Activated gamma-delta T cell treated with Interleukin-2 at 50 U/mL for 16 hours (primary cell): ENCODE measurements at regions not wholly inside any gene's neighbourhood (a gene's known extent, or its start where the extent isn't known, plus 50 kb on each side); places are given as distances from the start of the nearest gene placed in this dataset.
"Not testable (repeated sequence)": the region's sequence is repeated elsewhere in the genome, so short reads cannot be mapped to it uniquely, and the experiment has no call there.

ENCODE experiments used
- DNase-seq: peaks from one replicate; pipeline ENCODE4 v3.0.0-alpha.2; 2020

DNA sequence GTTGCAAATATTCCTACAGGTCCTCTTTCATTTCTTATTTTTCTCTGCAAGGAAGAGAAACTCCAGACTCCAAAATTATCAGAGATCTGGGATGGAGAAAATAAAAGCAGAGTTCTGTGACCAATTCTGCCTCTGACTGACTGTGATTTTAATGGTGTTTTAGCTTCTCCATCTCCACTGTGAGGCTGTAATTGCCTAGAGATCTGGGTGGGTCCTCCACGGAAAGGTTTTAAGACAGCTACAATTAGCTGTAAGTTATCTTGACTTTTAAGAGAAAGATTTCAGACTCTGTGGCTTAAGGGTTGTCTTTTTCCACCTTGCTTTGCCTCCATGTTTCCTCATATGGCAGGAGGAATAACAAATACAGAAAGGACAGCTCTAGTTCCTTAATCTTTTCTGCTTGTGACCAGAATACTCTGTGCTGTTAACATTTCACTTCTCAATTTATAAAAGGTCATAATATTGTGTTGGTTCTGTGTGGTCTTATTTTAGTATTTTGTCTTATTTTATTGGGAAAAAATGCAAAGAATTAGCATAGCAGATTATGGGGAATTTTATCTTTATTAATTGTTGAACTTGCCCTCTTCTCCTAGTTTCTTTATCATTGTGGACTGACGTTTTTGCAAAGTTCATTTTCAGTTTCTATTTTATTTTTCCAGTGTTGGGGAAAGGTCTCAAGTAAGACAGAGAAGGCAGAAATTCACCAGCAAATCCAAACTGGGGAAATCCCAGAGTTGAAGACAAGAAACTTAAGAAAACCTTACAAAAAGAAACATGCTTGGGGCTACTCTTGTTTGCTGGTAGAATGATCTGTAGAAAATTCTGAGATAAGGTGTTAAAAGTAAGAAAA is 157.9 kb downstream of the RAP2B start:
- no peak for DNase-seq

DNA sequence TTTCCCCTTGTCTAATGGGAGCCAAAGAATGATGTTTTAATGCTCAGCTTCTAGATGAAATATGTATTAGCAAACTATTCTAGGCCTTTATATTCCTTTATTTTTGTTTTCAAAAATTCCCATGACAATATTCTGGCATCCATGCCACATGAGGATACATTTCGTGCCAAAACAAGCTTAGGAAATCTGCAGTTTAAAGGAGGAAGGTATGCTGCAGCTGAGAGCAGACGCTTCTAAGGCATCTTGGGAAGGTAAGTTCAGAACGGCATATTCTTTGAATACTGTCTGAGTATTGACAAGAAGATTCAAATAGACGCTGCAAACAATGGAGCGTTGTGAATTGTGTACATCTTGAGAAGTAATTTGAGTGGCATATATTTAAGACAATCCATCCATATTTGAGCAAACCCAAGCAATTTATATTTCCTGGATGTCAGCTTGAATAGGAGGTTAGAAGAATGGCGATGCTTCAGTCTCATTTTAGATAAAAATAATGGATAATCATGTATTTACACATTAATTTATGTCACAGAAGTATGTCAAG is 158.6 kb downstream of the RAP2B start:
- DNase-seq = no peak

DNA sequence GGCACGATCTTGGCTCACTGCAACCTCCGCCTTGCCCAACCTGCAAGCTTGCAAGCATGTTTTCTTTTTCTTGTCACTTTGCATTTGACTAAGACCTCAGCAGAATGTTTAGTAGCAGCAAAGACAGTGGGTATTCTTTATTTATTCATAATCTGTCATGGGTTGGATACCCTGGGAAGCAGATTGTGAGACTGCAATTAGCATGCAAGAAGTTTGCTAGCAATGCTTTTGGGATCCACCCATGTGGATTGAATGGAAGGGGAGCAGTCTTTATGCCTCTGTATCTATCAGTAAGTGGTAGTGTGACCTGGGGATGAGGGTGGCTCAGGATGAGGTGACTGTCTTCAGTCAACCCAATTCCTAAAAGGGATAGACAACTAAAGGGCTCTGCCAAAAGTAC is 166.7 kb downstream of the RAP2B start:
- DNase-seq = no peak

DNA sequence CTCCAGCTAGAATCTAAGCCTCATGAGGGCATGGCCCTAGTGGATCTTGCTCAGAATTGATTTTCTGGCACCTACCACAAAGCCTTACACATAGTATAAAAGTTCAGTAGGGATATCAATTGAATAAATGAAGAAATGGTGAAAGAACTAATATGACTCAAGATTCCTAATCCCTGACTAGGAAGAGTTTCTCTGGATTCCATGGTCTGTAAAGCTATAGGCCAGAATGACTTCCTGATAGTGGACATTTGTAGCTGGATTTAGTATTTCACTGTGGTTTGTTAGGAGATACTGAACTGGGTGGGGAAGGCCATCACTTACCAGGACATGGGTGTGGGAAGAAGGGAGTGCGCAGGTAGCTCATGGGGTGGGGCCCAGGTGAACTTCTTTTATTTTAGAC is 168.9 kb downstream of the RAP2B start:
- DNase-seq = no peak

DNA sequence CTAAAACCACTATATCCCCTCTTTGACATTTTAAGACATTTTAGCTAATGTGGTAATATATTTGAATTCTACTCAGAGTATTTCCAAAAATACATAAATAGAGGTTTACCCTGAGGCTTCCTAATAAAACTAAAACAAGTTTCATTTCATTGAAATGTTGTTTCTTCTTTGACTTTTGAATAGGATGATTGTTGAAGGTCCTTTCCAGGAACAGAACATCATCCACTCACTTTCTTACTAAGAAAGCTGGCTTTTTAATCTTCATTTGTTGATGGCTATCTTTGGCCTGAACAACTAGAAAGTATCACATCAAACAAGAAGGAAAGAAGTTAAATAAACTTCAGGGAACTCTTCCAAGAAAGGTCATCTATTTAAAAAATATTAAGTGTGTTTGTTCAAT is 169.7 kb downstream of the RAP2B start:
- DNase-seq = no peak

DNA sequence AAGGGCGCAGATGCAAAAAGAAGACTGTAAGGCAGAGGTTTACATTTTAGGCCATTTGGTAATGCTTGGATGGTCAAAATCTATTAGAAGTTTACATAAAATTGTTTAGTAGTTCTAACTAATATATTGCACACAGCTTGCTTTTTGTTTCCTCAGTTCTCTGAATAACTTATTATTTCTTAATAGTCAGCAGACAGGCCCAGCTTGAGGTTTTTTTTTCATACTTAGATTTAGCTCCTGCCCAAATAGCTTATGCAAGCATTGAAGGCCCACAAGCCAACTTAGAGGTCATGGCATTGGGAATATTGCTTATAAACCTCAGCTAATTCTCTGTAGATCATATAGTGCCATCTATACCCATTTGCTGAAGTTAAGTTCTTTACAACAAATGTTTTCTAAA is 172.5 kb downstream of the RAP2B start:
- no peak for DNase-seq

DNA sequence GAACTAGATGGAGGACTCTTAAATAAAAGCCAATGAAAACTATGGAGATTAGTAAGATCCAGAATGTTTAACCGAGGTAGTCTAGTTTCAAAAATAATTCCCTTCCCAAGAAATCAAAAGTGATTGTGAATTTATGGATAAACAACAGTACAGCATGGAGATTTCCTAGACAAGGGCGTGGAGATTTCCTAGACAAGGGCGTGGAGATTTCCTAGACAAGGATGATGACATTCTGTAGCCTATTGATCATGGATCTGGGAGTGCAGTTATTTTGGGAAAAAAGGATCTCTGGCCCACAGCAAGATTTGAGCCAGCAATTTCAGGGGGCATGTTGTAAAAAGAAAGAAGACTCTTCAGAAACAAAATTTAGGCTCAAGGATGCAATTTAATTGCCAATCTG is 175.3 kb downstream of the RAP2B start:
- DNase-seq = no peak

DNA sequence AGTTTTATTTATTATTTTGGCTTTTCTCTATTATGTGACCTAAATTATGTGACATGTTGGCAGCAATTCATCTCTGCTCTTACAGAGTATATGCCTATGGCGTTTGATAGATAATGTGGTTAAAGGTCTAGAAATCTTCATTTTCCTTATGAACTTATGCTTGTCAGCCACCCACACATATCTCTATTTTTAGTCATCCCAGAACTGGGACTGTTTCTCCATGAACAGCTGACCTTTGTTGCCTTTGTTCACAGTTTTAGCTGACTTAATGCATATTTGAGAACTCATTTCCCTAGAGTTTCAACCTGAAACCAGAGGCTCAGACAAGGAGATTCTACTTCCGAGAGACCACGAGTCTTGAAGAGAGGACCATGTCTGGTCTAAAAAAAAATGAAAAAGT is 176.5 kb downstream of the RAP2B start:
- no peak for DNase-seq

DNA sequence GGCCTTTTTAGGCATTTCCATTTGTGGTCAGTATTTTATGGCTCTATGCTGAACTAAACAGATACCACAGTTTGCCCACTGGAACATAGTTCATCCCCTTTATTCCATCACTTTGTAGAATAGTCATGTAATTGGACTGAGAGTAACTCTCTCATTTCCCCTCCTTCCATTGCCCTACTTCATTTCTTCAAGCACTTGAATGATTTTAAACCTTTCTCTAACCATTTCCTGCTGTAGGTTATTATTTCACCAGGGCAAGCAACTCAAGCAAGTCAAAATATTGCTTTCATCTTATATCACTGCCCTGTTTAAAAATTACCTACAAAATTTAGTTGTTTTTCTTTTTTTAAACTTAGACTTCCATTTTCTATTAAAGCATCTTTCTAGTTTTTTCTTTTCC is 177.0 kb downstream of the RAP2B start:
- DNase-seq = no peak

DNA sequence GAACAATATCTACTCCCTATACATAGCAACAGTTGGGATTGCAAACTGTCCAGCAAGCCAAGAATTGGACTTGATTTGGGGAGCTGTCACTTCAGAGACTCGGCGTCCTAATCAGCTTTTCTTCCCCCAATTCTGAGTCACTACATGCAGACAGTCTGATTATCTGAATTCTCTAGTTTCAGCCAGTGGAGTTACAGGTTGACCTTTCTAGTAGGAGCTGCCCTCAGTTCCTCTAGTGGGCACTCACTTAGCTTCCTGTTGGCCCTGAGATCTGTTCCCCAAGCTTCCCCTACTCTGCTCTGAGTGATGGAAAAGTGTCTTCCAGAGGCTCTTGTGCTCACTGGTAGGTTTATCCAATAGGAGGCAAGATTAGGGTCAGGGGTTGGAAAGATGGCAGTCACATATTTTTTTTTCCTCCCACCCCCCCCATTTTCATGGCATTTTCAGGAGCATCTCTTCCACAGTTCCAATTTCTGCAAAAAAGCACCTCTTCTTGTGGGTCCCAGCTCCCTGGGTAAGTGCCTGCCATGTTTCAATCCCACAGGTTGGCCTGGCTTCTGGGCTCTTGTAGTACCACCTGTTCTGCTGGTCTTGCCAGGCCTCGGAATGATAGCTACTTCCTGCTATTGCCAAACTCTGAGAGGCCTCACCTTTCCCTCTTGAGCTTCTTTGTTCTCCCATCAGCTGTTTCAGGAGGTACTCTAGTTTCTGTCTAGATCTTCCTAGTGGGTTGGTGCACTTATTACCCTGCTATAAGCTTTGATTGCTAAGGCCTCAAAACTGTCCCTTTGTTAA is 182.2 kb downstream of the RAP2B start:
- no peak for DNase-seq

DNA sequence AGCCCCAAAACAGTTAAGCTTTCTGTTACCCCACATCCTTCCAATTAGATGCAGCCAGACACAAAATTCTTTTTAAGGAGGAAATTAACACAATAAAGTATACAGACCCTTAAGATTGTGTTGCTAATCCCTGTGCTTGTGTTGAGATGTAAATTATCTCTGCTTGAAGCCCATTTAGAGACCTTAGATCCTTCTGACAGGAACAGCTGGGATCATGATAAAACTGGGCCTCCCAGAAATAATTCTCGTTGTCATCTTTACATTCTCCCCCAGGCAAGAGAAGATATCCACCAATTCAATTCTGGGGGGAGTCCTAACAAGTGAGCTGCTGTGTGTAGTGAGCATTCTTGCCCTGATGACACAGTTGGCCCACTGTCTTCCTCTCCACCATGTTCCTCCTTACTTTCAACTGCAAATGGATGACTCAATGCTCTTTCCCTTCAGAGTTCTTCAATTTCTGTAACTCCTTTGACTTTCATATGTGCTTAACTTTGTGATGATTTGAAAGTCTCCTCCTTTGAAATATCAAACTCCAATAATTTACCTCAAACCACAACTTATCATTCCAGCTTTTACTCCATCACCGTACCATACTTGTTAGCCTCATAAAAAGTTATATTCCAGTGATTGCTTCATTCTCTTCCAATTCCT is 186.6 kb downstream of the RAP2B start:
- DNase-seq = no peak

DNA sequence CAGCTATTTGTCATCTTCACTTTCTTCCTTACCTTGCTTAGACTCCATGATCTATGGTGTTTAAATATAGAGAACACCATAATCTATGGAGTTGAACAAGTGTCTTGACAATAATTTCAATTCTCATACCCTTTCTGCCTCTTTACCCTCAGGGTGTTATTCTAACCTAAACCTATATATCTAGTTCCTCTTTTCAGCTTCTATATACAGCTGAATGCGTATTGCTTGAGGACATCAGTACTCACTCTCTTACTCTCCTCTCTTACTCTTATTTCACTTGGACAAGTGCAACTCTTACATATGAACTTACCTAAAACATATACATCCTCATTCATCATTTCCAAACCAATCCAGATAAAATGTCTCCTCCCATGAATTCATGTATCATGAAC is 187.1 kb downstream of the RAP2B start:
- DNase-seq = no peak

DNA sequence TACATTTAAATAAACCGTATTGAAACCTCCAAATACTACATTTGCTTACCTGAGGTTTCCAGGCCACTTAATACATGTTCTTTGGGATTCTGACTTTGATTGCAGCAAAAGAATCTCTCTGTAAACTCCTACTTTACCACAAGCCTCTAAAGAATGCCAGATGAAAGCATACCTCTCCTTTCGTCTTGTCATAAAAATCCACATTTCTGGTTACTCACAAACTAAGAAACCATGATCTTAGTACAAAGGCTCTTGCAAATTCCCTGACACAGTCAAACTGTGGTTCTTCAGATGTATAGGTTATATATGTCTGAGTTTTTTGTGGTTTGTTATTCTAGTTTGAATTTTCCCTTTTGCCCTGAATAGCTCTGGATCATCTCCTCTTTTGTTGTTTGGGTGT is 188.4 kb downstream of the RAP2B start:
- DNase-seq = no peak

DNA sequence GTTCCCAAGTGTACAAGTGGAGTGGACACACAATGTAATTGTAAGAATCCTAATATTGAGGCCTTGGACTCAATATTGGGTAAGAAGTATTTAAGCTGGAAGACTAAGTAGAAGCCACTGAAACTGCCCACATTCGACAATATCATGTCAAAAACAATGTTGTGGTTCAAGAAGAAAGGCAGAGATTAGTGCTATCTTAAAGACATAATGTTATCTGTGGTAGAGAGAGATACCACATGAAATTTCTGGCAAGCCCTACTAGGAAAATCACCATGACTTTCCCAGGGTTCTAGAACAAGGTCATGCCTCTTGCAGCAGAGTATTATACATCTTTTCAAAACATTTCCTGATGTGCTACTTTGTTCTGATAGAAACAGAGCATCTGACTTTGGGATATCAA is 192.6 kb downstream of the RAP2B start:
- DNase-seq = no peak

DNA sequence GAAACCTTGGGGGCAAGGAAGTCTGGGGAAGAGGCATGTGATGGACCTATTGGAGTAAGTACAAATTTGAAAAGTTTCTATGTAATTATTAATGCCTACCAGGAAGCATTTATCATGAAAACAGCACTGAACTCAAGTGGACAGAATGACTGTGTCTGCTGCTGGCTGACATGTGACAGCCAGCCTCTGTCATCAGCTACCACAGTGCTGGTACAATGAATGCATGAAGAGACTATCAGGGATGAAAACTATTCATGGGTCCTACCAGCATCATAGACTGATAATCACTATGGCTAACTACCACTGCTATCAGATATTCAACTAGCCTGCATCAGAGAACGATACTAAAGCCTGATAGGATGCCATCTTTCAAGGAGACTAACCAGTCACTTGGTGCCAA is 193.5 kb downstream of the RAP2B start:
- DNase-seq = no peak

DNA sequence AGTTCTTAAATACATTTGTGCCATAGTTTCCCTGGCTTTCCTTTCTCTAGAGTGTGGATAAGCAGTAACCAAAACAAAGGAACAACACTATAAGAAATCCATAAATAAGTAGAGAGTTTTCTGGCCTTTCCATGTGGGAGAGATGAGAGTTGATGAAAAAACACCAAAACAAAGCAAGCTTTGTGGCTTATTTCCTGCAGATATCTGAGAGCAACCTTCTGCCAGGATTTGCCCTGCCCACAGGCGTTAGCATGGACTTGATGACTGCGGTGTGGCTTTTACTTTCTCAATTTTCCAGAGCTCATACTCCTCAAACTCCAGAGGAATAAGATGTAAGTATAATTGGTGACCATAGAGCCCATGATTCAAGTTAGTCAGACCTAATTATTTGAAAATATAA is 194.9 kb downstream of the RAP2B start:
- DNase-seq = no peak

DNA sequence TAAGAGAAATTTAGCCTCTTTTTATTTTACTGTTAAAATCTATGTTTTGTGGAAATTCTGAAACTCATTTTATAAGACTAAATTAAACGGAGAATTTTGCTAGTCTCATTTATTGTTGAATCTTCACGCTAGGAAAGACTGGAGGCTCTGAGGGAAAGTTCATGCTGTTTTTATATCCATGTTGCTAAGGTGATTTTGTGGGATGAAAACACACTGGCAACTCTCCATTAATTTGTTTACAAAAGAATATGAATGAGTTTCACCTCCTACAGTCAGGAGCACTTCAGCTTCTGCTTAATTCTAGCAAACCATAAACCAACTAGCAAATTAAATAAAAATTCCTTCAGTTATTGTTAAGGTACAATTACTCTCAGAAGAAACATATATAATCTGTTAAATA is 195.4 kb downstream of the RAP2B start:
- no peak for DNase-seq

DNA sequence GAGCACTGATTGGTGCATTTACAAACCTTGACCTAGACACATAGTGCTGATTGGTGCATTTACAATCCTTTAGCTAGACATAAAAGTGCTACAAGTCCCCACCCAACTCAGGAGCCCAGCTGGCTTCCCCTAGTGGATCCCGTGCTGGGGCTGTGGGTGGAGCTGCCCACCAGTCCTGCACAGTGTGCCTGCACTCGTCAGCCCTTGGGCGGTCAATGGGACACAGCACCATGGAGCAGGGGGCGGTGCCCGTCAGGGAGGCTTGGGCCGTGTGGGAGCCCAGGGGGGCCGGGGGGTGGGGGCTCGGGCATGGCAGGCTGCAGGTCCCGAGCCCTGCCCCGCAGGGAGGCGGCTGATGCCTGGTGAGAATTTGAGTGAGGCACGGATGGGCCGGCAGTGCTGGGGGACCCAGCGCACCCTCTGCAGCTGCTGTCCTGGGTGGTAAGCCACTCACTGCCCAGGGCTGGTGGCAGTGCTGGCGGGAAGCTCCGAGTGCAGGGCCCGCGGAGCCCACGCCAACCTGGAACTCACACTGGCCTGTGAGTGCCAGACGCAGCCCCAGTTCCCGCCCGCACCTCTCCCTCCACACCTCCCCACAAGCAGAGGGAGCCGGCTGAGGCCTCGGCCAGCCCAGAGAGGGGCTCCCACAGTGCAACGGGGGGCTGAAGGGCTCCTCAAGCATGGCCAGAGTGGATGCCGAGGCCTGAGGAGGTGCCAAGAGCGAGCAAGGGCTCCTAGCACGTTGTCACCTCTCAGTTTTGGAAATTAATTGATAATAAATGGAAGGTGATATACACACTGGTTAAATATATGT is 207.7 kb downstream of the RAP2B start:
- no peak for DNase-seq

DNA sequence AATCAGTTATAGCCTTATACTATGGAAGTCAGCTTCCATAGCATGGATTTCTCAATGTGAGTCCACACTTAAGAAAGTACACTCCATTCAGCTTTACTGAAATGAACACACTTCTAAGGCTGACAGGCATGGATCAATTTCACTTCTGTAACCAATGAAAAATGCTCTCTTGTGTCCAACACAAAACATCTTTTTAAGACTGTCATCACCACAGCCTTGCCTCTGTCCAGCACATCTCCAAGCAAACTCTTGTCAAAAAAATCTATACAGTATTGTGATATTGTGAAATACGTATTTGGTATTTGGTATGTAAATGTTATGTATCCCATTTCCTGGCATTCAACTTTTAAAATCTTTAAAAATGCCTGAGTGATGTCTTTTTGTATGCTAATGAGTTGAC is 208.7 kb downstream of the RAP2B start:
- DNase-seq = no peak

DNA sequence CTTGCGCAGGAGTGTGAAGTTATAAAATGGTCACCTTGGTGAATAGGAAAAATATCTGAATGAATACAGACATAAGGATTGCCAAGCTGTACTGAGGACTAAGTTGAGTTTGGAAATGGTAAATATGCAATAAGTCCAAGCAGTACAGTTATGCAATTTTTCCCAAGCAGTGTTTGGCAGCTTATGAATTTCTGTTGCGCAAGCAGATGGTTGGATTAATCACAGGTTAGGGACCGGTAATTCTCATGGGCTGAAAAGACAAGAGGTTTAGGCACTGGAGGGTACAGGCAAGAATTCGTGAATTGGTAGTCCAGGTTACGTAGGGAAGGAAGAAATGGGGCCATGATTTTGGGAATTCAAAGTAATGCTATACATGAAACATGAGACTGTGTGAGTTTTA is 210.3 kb downstream of the RAP2B start:
- DNase-seq = no peak

DNA sequence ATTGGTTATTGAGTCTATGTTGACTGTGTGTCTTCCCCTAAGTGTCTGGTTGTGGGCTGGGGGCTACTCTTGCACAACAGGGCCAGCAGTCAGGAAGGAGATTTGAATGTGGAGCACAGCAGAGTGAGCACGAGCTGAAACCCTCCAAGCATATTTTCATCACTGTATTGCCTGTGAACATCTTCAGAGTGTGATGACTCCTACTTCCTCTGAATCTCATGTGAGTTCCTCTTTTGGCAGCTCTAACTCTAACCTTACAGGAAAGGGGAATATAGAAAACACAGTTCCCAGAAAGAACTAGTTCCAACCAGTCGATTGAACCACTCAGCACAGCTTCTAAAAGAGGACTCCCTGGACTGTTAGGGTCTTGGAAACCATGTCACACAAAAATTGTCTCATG is 211.6 kb downstream of the RAP2B start:
- no peak for DNase-seq

DNA sequence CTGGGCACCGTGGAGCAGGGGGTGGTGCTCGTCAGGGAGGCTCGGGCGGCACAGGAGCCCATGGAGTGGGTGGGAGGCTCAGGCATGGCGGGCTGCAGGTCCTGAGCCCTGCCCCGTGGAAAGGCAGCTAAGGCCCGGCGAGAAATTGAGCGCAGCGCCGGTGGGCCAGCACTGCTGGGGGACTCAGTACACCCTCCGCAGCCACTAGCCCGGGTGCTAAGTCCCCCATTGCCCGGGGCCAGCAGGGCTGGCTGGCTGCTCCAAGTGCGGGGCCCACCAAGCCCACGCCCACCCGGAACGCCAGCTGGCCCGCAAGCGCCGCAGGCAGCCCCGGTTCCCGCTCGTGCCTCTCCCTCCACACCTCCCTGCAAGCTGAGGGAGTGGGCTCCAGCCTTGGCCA is 216.3 kb downstream of the RAP2B start:
- not testable (repeated sequence) for DNase-seq

DNA sequence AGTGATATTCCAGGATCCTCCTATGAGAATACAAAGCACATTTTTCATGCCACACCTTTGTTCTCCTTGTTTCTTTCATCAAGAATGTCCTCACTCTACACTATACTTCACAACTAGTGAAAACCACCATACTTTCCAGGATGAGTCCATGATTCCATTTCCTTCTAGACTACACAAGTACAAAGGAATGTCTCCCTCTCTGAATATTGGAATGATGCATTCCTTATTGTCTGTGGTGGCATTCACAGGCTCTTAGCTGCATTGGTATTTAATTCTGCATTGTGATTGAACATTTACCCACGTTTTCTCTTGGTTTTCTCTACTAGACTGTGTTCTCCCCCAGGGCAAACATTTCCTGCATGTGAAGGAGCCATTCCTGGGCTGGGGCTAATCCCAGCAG is 217.5 kb downstream of the RAP2B start:
- DNase-seq = no peak
